ENCODE measurements at regions not wholly inside any gene's neighbourhood (a gene's known extent, or its start where the extent isn't known, plus 50 kb on each side); places are given as distances from the start of the nearest gene placed in this dataset.

GRCh38 chr13:73428137-73428536 lies 369.3 kb downstream of the KLF5 start:
- no peak overlapping the region for H3K4me2 ChIP-seq (ENCODE audit: low read length)
- TF ChIP-seq CTCF (conservative IDR thresholded peaks at IDR 0.05; ENCODE audit: low read length) (no peak), EZH2phosphoT487 (IDR thresholded peaks at IDR 0.05; ENCODE audit: borderline replicate concordance, low read depth, low read length) (no peak)
- H3K36me3 ChIP-seq (ENCODE audit: insufficient read depth, low read length) = no peaks in the 10 kb centered on the region
- no peak for DNase-seq (ENCODE audit: low spot score)
- no peak overlapping the region for H3K4me3 ChIP-seq (ENCODE audit: low read depth, low read length, poor library complexity, severe bottlenecking)
- no peaks in the 10 kb centered on the region for H3K4me1 ChIP-seq (ENCODE audit: insufficient read depth, low read length, poor library complexity, severe bottlenecking)
- H4K20me1 ChIP-seq (ENCODE audit: insufficient read depth, low read length) = no peaks in the 10 kb centered on the region
- no peaks in the 10 kb centered on the region for H3K79me2 ChIP-seq (ENCODE audit: insufficient read depth, low read depth, low read length)
- no TSS peak for BruUV-seq (replicated peaks)
- H3K9me2 ChIP-seq (ENCODE audit: insufficient read depth, low read length) = no peaks in the 10 kb centered on the region
- intact Hi-C loops (cut with micrococcal nuclease; ENCODE audit: unreplicated experiment) = no loop called here
- H3K9me3 ChIP-seq (ENCODE audit: low read length) = no peaks in the 10 kb centered on the region
- CTCF ChIA-PET (ENCODE audit: unreplicated experiment) = no interaction called here
- H2AFZ ChIP-seq (ENCODE audit: low read length) = no peak overlapping the region
- POLR2A ChIA-PET = no interaction called here
- H3K27ac ChIP-seq (ENCODE audit: low read depth, low read length, poor library complexity, severe bottlenecking) = no peak overlapping the region

- Histone ChIP-seq H3K9me2 (ENCODE audit: insufficient read depth, low read length) (no peaks in the 10 kb centered on the region), H3K36me3 (ENCODE audit: insufficient read depth, low read length) (no peaks in the 10 kb centered on the region), H3K27ac (ENCODE audit: low read depth, low read length, poor library complexity, severe bottlenecking) (no peak overlapping the region), H2AFZ (ENCODE audit: low read length) (no peak overlapping the region), H3K9me3 (ENCODE audit: low read length) (no peaks in the 10 kb centered on the region), H3K4me2 (ENCODE audit: low read length) (no peak overlapping the region), H3K4me1 (ENCODE audit: insufficient read depth, low read length, poor library complexity, severe bottlenecking) (no peaks in the 10 kb centered on the region), H3K79me2 (ENCODE audit: insufficient read depth, low read depth, low read length) (no peaks in the 10 kb centered on the region), H4K20me1 (ENCODE audit: insufficient read depth, low read length) (no peaks in the 10 kb centered on the region), H3K4me3 (ENCODE audit: low read depth, low read length, poor library complexity, severe bottlenecking) (no peak overlapping the region)
- intact Hi-C loops (cut with micrococcal nuclease; ENCODE audit: unreplicated experiment) = no loop called here
- no peak for DNase-seq (ENCODE audit: low spot score)
- TF ChIP-seq CTCF (conservative IDR thresholded peaks at IDR 0.05; ENCODE audit: low read length) (no peak), EZH2phosphoT487 (IDR thresholded peaks at IDR 0.05; ENCODE audit: borderline replicate concordance, low read depth, low read length) (no peak)
- no TSS peak for BruUV-seq (replicated peaks)
- CTCF ChIA-PET (ENCODE audit: unreplicated experiment) = no interaction called here
- POLR2A ChIA-PET = interaction anchor here (0.6 to 1.5 kb wide), 3 partner anchors 9 to 586 kb away, joined by 3 to 5 read pairs (median 3); no protein-coding TSS in a partner anchor
Observed at GRCh38 chr13:73422973-73423372, 364.2 kb downstream of the KLF5 start.

GRCh38 chr13:73421310-73421912 lies 362.6 kb downstream of the KLF5 start:
- DNase-seq (ENCODE audit: low spot score) = no peak
- H3K36me3 ChIP-seq (ENCODE audit: insufficient read depth, low read length) = no peaks in the 10 kb centered on the region
- CTCF ChIA-PET (ENCODE audit: unreplicated experiment) = no interaction called here
- no peak overlapping the region for H3K27ac ChIP-seq (ENCODE audit: low read depth, low read length, poor library complexity, severe bottlenecking)
- POLR2A ChIA-PET = interaction anchor here (1.0 kb wide), 1 partner anchor 33 kb away, joined by 3 read pairs; no protein-coding TSS in a partner anchor
- TF ChIP-seq CTCF (conservative IDR thresholded peaks at IDR 0.05; ENCODE audit: low read length) = no peak
- no peak for TF ChIP-seq EZH2phosphoT487 (IDR thresholded peaks at IDR 0.05; ENCODE audit: borderline replicate concordance, low read depth, low read length)
- H4K20me1 ChIP-seq (ENCODE audit: insufficient read depth, low read length) = no peaks in the 10 kb centered on the region
- H3K9me3 ChIP-seq (ENCODE audit: low read length) = no peaks in the 10 kb centered on the region
- H3K9me2 ChIP-seq (ENCODE audit: insufficient read depth, low read length) = no peaks in the 10 kb centered on the region
- no peaks in the 10 kb centered on the region for H3K4me1 ChIP-seq (ENCODE audit: insufficient read depth, low read length, poor library complexity, severe bottlenecking)
- no peak overlapping the region for H3K4me3 ChIP-seq (ENCODE audit: low read depth, low read length, poor library complexity, severe bottlenecking)
- no peak overlapping the region for H2AFZ ChIP-seq (ENCODE audit: low read length)
- no peaks in the 10 kb centered on the region for H3K79me2 ChIP-seq (ENCODE audit: insufficient read depth, low read depth, low read length)
- no peak overlapping the region for H3K4me2 ChIP-seq (ENCODE audit: low read length)
- intact Hi-C loops (cut with micrococcal nuclease; ENCODE audit: unreplicated experiment) = no loop called here
- BruUV-seq (replicated peaks) = no TSS peak
